Right ventricle myocardium superior (tissue), 1 donor: ENCODE measurements at regions not wholly inside any gene's neighbourhood (a gene's known extent, or its start where the extent isn't known, plus 50 kb on each side); places are given as distances from the start of the nearest gene placed in this dataset.

Source experiments
- ATAC-seq: fragments of 200-7000 bp; cut with Tn5 transposase; one replicate; pipeline ENCODE4 v1.9.1; 2020; ENCODE audit warnings: mild to moderate bottlenecking; ENCODE audit not compliant: poor library complexity
- DNase-seq: peaks from one replicate; pipeline ENCODE4 v3.0.0-alpha.2; 2020
- intact Hi-C: fragments of 100-400 bp; cut with DNase I; formaldehyde crosslinking; loops from one replicate; pipeline ENCODE4 v1.11.2; 2022
- donor health status: DM: no; HTN: yes; CAD: no; lungs with severe emphysema.

- ATAC-seq, result no peak
- intact Hi-C loops, result no loop called here
- no peak for DNase-seq
Measured at GRCh38 chr14:35993684-35993960, 167.5 kb downstream of the BRMS1L start.

GRCh38 chr14:35992816-35993683, 166.9 kb downstream of the BRMS1L start:
- intact Hi-C loops, result no loop called here
- DNase-seq, result no peak
- ATAC-seq, result no peak

GRCh38 chr14:35991356-35991755, 165.2 kb downstream of the BRMS1L start:
- no peak for ATAC-seq
- DNase-seq, result no peak
- intact Hi-C loops, result no loop called here

- intact Hi-C loops, result no loop called here
- DNase-seq, result no peak
- ATAC-seq, result no peak
Measured at GRCh38 chr14:35989736-35990135, 163.6 kb downstream of the BRMS1L start.

GRCh38 chr14:35988972-35989690, 163.0 kb downstream of the BRMS1L start:
- ATAC-seq (no peak), DNase-seq (no peak)
- intact Hi-C loops, result no loop called here

GRCh38 chr14:35988550-35988949, 162.4 kb downstream of the BRMS1L start:
- ATAC-seq, result no peak
- intact Hi-C loops, result no loop called here
- DNase-seq, result no peak

- ATAC-seq (no peak), DNase-seq (no peak)
- intact Hi-C loops, result no loop called here
Measured at GRCh38 chr14:35987731-35988130, 161.6 kb downstream of the BRMS1L start.

GRCh38 chr14:35986219-35986573, 160.1 kb downstream of the BRMS1L start:
- ATAC-seq (no peak), DNase-seq (no peak)
- intact Hi-C loops, result no loop called here

- DNase-seq (no peak), ATAC-seq (no peak)
- intact Hi-C loops, result no loop called here
Measured at GRCh38 chr14:35985474-35986218, 159.5 kb downstream of the BRMS1L start.

GRCh38 chr14:35979531-35979930, 153.4 kb downstream of the BRMS1L start:
- intact Hi-C loops, result no loop called here
- ATAC-seq, result no peak
- DNase-seq, result no peak

GRCh38 chr14:35978561-35978960, 152.4 kb downstream of the BRMS1L start:
- no peak for ATAC-seq
- no peak for DNase-seq
- intact Hi-C loops, result no loop called here

- DNase-seq (no peak), ATAC-seq (no peak)
- intact Hi-C loops, result no loop called here
Measured at GRCh38 chr14:35975814-35976213, 149.7 kb downstream of the BRMS1L start.

GRCh38 chr14:35973770-35974169, 147.6 kb downstream of the BRMS1L start:
- no peak for ATAC-seq
- intact Hi-C loops, result no loop called here
- no peak for DNase-seq

GRCh38 chr14:35971965-35972630, 146.0 kb downstream of the BRMS1L start:
- DNase-seq (no peak), ATAC-seq (no peak)
- intact Hi-C loops, result no loop called here

- ATAC-seq (no peak), DNase-seq (no peak)
- intact Hi-C loops, result no loop called here
Measured at GRCh38 chr14:35969310-35969709, 143.2 kb downstream of the BRMS1L start.

GRCh38 chr14:35965400-35965799, 139.3 kb downstream of the BRMS1L start:
- no peak for DNase-seq
- ATAC-seq, result no peak
- intact Hi-C loops, result no loop called here

GRCh38 chr14:35964697-35965286, 138.7 kb downstream of the BRMS1L start:
- no peak for DNase-seq
- intact Hi-C loops, result no loop called here
- no peak for ATAC-seq

- DNase-seq, result no peak
- no peak for ATAC-seq
- intact Hi-C loops, result no loop called here
Measured at GRCh38 chr14:35963209-35963608, 137.1 kb downstream of the BRMS1L start.

GRCh38 chr14:35961697-35962274, 135.6 kb downstream of the BRMS1L start:
- intact Hi-C loops, result no loop called here
- DNase-seq (no peak), ATAC-seq (no peak)
